AG09319 (cell line): ENCODE measurements at regions not wholly inside any gene's neighbourhood (a gene's known extent, or its start where the extent isn't known, plus 50 kb on each side); places are given as distances from the start of the nearest gene placed in this dataset.

Experiments
- DNase-seq: peaks from one replicate; pipeline ENCODE4 v3.0.0-alpha.2; 2010; ENCODE audit warnings: low read depth; ENCODE audit errors: extremely low read depth
- TF ChIP-seq, protein P1 (sequence below): IDR thresholded peaks from 2 replicates; pipeline ENCODE4 v1.5.1; 2011; ENCODE audit warnings: low read depth, mild to moderate bottlenecking, inconsistent platforms, low read length, moderate library complexity

DNA sequence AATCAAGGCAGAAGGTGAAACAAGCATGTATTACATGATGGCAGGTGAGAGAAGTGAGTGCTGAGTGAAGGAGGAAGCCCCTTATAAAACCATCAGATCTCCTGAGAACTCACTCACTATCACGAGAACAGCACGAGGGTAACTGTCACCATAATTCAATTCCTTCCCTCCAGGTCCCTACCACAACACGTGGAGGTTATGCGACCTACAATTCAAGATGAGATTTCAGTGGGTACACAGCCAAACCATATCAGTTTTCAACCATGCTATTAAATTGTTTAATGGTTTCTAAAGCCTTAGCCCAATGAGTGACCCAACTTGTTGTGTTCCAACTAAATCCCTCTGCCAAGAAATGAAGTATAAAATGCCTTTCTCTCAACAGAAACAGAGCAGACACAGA lies 519.8 kb downstream of the GBA3 start:
- TF ChIP-seq, protein P1, sequence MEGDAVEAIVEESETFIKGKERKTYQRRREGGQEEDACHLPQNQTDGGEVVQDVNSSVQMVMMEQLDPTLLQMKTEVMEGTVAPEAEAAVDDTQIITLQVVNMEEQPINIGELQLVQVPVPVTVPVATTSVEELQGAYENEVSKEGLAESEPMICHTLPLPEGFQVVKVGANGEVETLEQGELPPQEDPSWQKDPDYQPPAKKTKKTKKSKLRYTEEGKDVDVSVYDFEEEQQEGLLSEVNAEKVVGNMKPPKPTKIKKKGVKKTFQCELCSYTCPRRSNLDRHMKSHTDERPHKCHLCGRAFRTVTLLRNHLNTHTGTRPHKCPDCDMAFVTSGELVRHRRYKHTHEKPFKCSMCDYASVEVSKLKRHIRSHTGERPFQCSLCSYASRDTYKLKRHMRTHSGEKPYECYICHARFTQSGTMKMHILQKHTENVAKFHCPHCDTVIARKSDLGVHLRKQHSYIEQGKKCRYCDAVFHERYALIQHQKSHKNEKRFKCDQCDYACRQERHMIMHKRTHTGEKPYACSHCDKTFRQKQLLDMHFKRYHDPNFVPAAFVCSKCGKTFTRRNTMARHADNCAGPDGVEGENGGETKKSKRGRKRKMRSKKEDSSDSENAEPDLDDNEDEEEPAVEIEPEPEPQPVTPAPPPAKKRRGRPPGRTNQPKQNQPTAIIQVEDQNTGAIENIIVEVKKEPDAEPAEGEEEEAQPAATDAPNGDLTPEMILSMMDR = no peak
- DNase-seq = no peak

DNA sequence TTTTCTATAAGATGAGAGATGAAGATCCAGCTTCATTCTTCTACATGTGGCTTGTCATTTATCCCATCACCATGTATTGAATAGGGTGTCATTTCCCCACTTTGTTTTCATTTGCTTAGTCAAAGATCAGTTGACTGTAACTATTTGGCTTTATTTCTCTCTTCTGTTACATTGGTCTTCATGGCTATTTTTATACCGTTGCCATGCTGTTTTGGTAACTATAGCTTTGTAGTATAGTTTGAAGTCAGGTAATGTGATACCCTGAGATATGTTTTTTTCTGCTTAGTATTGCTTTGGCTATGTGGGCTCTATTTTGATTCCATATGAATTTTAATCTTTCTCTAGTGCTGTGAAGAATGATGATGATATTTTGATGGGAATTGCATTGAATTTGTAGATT lies 514.3 kb downstream of the GBA3 start:
- TF ChIP-seq, protein P1 = no peak
- no peak for DNase-seq

DNA sequence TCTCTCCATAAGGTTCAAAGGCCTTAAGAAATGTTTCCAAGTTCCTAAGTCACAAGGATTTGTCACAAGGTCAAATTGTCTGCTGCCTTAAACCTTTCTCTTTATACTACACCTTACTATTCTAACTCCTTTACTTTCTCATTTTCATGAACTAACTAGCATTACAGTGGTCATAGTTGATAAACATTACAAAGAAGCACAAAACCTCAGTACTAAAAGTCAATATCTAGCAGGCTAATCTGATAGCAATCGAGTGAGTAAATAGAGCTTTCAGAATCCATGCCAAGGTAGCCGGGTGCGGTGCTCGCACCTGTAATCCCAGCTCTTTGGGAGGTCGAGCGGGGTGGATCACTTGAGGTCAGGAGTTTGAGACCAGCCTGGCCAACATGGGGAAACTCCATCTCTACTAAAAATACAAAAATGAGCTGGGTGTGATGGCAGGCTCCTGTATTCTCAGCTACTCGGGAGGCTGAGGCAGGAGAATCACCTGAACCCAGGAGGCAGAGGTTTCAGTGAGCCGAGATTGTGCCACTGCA lies 510.0 kb downstream of the GBA3 start:
- DNase-seq = no peak
- TF ChIP-seq, protein P1 = no peak

DNA sequence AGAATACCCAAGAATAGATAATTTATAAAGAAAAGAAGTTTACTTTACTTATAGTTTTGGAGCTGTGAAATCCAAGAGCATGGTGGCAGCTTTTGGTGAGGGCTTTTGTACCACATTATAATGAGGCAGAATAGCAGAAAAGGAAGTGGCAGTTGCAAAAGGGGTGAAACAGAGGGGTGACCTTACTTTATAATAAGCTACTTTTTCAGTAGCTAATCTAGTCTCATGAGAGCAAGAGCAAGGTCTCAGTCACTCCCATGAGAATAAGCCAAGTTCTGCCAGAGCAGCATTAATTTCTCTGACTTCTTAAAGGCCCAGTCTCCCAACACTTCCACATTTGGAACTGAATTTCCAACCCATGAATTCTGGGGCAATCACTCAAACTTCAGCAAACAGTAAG lies 502.0 kb downstream of the GBA3 start:
- DNase-seq = no peak
- TF ChIP-seq, protein P1 = no peak

DNA sequence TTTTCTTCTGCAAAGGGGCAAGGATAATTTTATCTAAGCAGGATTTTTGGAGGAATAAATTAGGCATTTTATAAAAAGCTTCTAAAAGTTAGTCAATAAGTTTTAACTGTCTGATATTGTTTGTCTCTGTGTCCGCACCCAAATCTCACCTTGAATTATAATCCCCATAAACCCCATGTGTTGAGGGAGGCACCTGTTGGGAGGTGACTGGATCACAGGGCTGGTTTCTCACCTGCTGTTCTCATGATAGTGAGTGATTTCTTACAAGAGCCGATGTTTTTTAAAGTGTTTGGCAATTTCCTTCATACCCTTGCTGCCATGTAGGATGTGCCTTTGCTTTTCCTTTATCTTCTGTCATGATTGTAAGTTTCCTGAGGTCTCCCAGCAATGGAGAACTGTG lies 481.4 kb downstream of the GBA3 start:
- TF ChIP-seq, protein P1 = no peak
- DNase-seq = no peak

DNA sequence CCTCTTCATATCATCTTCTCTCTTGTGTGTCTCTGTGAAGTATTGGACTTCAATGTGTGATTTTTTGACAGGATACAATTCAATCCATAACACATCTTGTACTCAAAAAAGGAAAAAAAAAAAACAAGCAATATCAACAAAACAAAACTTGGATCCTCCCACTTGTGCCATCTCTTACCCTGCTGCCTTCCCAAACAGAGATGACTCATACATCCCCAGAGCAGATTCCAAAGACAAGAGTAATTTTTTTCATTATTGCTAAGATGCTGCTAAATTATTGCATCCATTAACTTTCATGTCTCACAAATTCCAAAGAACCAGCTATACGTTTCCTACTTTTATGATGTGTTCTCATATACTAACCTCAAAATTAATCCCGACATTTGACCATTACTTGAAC lies 479.2 kb downstream of the GBA3 start:
- TF ChIP-seq, protein P1 = no peak
- DNase-seq = no peak

DNA sequence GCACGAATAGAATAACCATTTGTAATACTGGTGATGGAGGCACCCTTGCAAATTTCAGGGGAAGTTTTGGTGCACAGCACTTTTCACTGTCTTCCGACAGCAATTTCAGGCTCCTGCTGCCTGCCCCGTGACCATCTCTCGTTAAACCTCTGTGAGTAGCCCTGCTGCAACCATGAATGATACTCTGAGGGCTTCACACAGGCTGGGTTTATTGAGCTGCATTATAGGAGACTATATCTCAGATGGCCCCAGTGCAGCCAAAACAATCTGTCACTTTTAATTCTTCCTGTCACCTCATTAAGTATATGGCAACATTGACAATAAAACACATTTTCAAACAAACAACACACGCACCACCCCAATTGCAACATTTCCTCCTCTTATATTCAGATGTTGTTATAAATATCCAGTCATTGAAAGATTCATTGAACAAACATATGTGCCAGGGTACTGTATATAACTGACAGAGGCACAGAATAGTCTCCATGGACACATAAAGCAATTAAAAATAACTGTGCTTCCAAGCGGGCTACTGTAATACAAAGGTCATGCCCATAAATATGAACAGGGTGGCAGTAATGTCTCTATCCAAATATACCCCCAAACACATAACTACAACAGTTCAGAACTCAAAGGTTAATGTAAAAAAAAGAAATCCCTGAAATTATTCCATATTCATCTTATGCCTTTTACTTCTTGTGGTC lies 477.0 kb downstream of the GBA3 start:
- TF ChIP-seq, protein P1 = no peak
- no peak for DNase-seq
